Uterus (tissue), 3 donors: ENCODE measurements at regions not wholly inside any gene's neighbourhood (a gene's known extent, or its start where the extent isn't known, plus 50 kb on each side); places are given as distances from the start of the nearest gene placed in this dataset.
A peak's percentile ranks its signal among the peaks of the same experiment; 100 is the strongest.

Source experiments
- DNase-seq, 2 donors: peaks; one replicate each; pipeline ENCODE4 v3.0.0-alpha.2; 2019 to 2020
- H3K27ac ChIP-seq, 2 donors: fragments of 200-600 bp; sonication (generic); 1 replicate in 1 of 2; 2 replicates in 1 of 2; pipeline ENCODE4 v1.5.1; 2016 to 2018
- H3K27me3 ChIP-seq, 2 donors: fragments of 200-600 bp; sonication (generic); one replicate each; pipeline ENCODE4 v1.5.1; 2018 to 2019; ENCODE audit warnings: control low read depth in 1 of 2
- H3K36me3 ChIP-seq, 2 donors: fragments of 200-600 bp; sonication (generic); one replicate each; pipeline ENCODE4 v1.5.1; 2019; ENCODE audit warnings: control low read depth in 1 of 2
- H3K4me1 ChIP-seq, 2 donors: fragments of 200-600 bp; sonication (generic); one replicate each; pipeline ENCODE4 v1.5.1; 2018 to 2019; ENCODE audit warnings: control low read depth in 1 of 2
- H3K4me3 ChIP-seq, 2 donors: fragments of 200-600 bp; sonication (generic); 1 replicate in 1 of 2; 2 replicates in 1 of 2; pipeline ENCODE4 v1.5.1; 2018 to 2019; ENCODE audit warnings: mild to moderate bottlenecking in 1 of 2
- H3K9me3 ChIP-seq, 2 donors: fragments of 200-600 bp; sonication (generic); one replicate each; pipeline ENCODE4 v1.5.1; 2019; ENCODE audit warnings: control low read depth in 1 of 2
- POLR2A ChIP-seq, 2 donors: fragments of 450-650 bp; IDR thresholded peaks; one replicate each; pipeline ENCODE4 v1.6.1; 2016; ENCODE audit warnings: antibody characterized with exemption in 2 of 2, mild to moderate bottlenecking in 1 of 2, moderate library complexity in 1 of 2
- intact Hi-C: fragments of 100-400 bp; cut with DNase I; formaldehyde crosslinking; loops from one replicate; pipeline ENCODE4 v1.15.1; 2023; ENCODE audit warnings: low total_unique reads
- TF ChIP-seq, protein P1 (sequence below), 4 experiments: fragments of 200-600 bp in 2 of 4; fragments of 450-650 bp in 2 of 4; sonication (generic) in 2 of 4; IDR thresholded peaks; one replicate each; pipeline ENCODE4 v1.5.1; 2016 to 2019; ENCODE audit warnings: antibody characterized with exemption in 4 of 4, mild to moderate bottlenecking in 2 of 4, moderate library complexity in 1 of 4
- donor health status: DM: yes; HTN: yes; CAD: no.

DNA sequence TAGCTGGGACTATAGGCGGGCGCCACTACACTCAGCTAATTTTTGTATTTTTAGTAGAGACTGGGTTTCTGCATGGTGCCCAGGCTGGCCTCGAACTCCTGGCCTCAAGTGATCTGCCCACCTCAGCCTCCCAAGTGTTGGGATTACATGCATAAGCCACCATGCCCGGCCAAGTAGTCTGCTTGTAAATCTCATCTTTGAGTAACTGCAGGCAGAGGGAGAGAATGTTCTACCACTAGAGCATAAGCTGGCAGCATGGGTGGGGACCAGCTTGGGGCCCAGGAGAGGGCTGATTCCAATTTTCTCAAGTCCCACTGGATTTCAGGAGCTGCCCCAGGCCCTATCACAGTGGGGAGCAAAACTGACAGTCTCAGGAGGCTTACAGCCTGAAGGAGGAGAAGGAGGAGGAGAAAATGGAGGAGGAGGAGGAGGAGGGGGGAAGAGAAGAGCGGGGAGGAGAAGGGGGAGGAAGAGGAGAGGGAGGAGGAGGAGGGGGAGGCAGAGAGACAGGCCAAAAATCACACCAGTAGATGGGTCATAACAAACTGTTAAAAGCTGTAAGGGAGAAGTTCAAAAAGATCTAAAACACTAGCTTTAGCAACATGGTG lies 229.1 kb upstream of the IGF1R start:
- no peaks in the 10 kb centered on the region for H3K27me3 ChIP-seq
- intact Hi-C loops: no loop called here
- H3K27ac ChIP-seq: no peak overlapping the region

DNA sequence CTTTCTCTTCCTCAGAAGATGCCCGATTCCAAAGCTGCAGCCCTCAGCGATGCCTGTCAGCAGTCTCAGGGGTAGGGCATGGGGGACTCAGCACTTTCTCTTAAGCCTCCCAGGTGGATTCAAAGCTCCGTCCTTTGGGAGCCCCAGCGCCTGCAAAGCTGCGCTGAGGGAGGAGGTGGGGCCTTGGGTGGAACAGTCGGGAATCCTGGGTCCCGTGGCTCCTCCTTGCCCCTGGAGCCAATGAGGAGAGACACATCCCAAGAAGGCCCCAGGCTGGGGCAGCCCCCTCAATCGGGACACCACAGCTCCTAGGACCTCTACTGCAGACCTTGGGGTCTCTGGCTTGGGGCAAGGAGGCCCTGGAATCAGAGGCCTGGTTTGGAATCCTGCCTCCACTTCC lies 227.5 kb upstream of the IGF1R start:
- peak in 1 of 2 donors; percentile 47 for DNase-seq
- Histone ChIP-seq H3K4me3 (peak overlapping the region in 1 of 2 donors; percentile 25), H3K27ac (no peak overlapping the region), H3K4me1 (no peaks in the 10 kb centered on the region), H3K27me3 (no peaks in the 10 kb centered on the region), H3K36me3 (no peaks in the 10 kb centered on the region), H3K9me3 (no peaks in the 10 kb centered on the region)
- TF ChIP-seq, protein P1, sequence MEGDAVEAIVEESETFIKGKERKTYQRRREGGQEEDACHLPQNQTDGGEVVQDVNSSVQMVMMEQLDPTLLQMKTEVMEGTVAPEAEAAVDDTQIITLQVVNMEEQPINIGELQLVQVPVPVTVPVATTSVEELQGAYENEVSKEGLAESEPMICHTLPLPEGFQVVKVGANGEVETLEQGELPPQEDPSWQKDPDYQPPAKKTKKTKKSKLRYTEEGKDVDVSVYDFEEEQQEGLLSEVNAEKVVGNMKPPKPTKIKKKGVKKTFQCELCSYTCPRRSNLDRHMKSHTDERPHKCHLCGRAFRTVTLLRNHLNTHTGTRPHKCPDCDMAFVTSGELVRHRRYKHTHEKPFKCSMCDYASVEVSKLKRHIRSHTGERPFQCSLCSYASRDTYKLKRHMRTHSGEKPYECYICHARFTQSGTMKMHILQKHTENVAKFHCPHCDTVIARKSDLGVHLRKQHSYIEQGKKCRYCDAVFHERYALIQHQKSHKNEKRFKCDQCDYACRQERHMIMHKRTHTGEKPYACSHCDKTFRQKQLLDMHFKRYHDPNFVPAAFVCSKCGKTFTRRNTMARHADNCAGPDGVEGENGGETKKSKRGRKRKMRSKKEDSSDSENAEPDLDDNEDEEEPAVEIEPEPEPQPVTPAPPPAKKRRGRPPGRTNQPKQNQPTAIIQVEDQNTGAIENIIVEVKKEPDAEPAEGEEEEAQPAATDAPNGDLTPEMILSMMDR (IDR thresholded peaks at IDR 0.05): no peak
- TF ChIP-seq POLR2A (IDR thresholded peaks at IDR 0.05): no peak
- intact Hi-C loops: loop anchor here (5.0 kb wide), 1 partner anchor 109 kb away; no protein-coding TSS in a partner anchor

More for the DNA sequence above, 229.1 kb upstream of the IGF1R start:
- no peaks in the 10 kb centered on the region for H3K4me1 ChIP-seq
- H3K4me3 ChIP-seq: no peak overlapping the region
- TF ChIP-seq POLR2A (IDR thresholded peaks at IDR 0.05): no peak
- TF ChIP-seq, protein P1 (IDR thresholded peaks at IDR 0.05): no peak
- no peak for DNase-seq
- no peaks in the 10 kb centered on the region for H3K9me3 ChIP-seq
- no peaks in the 10 kb centered on the region for H3K36me3 ChIP-seq

DNA sequence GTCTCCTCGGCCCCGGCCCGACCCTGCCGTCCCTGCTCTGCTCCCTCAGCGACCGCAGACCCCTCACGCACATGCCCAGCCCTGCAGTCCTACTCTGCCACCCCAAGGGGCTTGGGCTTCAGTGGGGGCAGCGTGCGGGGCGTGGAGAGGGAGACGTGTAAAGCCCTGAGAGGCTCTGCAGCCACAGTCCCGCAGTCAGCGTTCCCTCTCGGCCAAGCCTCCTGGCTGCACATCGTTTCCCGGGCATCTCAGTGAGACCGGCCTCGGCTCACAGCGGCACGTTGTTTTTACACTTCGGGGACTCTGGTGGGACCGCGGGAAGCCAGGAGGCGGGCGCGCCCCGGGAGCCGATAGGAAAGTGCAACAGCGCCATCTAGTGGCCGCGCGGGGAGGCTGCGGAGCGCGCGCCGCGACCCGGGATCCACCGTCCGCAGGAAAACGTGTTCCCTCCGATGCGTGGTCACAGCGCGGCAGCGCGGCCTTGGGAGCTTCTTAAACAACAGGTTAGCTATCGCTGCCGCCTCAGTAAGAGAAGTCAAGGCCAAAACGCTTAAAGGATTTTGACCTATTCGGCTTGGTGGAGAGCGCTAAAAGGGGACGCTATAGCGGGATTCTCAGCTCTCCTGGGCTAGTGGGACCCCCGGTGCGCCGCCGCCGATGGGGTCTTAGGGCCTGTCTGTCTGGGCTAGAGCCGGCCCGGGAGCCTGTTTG lies 226.8 kb upstream of the IGF1R start:
- TF ChIP-seq, protein P1 (IDR thresholded peaks at IDR 0.05): peak; percentile 94 to 99 (median 96)
- no peak for TF ChIP-seq POLR2A (IDR thresholded peaks at IDR 0.05)
- Histone ChIP-seq H3K36me3 (no peaks in the 10 kb centered on the region), H3K27me3 (no peaks in the 10 kb centered on the region), H3K4me1 (no peaks in the 10 kb centered on the region), H3K4me3 (peak overlapping the region in 1 of 2 donors; percentile 25), H3K27ac (no peak overlapping the region), H3K9me3 (no peaks in the 10 kb centered on the region)
- DNase-seq: peak; percentile 61 to 81
- intact Hi-C loops: loop anchor here (5.0 kb wide), 1 partner anchor 109 kb away; no protein-coding TSS in a partner anchor

DNA sequence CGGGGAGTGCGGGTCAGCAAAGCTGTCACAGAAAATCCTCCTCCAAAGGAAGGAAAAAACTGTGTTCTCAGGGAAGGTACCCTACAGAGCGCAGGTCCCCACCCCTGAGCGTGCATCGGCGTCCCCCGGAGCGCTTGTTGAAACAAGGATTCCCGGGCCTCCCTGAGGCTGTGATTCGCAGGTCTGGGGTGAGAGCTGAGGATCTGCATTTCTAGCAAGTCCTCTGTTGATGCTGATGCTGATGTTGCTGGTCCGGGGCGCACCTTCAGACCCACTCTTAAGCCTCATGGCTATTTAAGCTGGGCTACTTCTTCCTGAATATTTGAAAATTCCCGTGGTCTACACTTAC lies 226.2 kb upstream of the IGF1R start:
- DNase-seq: no peak
- Histone ChIP-seq H3K4me3 (no peak overlapping the region), H3K36me3 (no peaks in the 10 kb centered on the region), H3K27me3 (no peaks in the 10 kb centered on the region), H3K27ac (no peak overlapping the region), H3K9me3 (no peaks in the 10 kb centered on the region), H3K4me1 (no peaks in the 10 kb centered on the region)
- TF ChIP-seq, protein P1 (IDR thresholded peaks at IDR 0.05): no peak
- no peak for TF ChIP-seq POLR2A (IDR thresholded peaks at IDR 0.05)
- intact Hi-C loops: loop anchor here (5.0 kb wide), 1 partner anchor 110 kb away; no protein-coding TSS in a partner anchor

DNA sequence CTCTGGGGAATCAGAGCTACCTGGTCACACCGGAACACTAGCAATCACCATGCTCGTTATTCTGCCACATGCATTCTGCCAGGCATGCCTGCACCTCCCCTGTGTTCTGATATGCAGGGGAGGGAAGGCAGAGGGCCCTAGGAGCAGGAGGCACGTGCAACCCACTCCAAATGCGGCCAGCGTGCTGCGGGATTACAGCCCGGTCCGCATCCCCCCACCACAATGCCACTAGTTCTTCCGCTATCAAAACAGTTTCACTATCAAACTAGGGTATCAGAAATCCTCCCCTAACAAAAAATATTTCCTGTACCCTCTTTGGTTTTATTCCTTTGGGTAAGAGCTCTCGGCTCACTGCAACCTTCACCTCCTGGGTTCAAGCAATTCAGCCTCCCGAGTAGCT lies 223.2 kb upstream of the IGF1R start:
- Histone ChIP-seq H3K27me3 (no peaks in the 10 kb centered on the region), H3K27ac (no peak overlapping the region), H3K9me3 (no peaks in the 10 kb centered on the region), H3K4me3 (no peak overlapping the region), H3K4me1 (no peaks in the 10 kb centered on the region), H3K36me3 (no peaks in the 10 kb centered on the region)
- intact Hi-C loops: no loop called here
- TF ChIP-seq POLR2A (IDR thresholded peaks at IDR 0.05): no peak
- TF ChIP-seq, protein P1 (IDR thresholded peaks at IDR 0.05): no peak
- DNase-seq: no peak
